NCI-H2196 treated with DMSO at 0.1 percent for 48 hours (cell line): ENCODE measurements at regions not wholly inside any gene's neighbourhood (a gene's known extent, or its start where the extent isn't known, plus 50 kb on each side); places are given as distances from the start of the nearest gene placed in this dataset.
A peak's percentile ranks its signal among the peaks of the same experiment; 100 is the strongest.

Experiments
- DNase-seq: peaks from one replicate; lab custom pipeline; 2025; ENCODE audit not compliant: unreplicated experiment; lab: John Stamatoyannopoulos, UW

GRCh38 chr12:77724367-77724957 lies 106.2 kb upstream of the NAV3 start:
- DNase-seq: peak; percentile 45

- DNase-seq: peak; percentile 38
Observed at GRCh38 chr12:77723308-77723707, 107.4 kb upstream of the NAV3 start.

DNA sequence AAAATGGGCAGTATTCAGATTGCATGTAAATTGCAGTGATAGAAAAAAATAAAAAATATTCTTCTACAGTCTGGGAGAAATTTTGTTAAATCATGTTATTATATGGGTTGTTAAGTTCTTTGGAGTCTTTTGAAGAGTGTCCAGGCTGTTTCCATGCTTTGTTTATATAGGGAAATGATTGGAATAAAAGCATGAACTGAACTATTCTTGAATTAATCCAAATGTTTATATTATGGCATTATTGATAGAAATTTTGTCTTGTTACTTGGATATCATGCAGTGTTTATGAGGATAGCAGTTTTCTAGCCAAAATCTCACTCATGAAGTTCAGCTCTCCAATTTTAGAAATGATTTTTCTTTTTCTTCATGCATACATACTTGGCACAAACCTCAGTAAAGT lies 108.2 kb upstream of the NAV3 start:
- DNase-seq: no peak

DNA sequence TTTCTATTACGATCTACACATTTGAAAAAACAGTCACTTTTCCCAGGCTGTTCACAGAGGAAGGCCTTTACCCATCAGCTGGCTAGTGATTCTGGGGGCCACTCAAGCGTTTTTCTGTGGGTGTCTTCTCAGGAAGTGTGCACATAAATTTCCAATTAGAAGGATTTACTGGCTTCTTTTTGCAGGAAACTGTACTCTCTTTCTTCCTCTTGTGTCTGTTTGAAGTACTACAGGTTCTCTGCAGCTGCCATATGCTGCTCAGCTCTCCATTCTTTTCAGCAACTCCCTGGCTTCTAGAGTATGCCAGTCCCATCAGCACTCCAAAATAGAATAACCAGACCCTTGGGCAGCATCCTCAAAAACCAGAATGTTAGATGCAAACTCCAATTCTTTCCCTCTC lies 110.4 kb upstream of the NAV3 start:
- DNase-seq: no peak

DNA sequence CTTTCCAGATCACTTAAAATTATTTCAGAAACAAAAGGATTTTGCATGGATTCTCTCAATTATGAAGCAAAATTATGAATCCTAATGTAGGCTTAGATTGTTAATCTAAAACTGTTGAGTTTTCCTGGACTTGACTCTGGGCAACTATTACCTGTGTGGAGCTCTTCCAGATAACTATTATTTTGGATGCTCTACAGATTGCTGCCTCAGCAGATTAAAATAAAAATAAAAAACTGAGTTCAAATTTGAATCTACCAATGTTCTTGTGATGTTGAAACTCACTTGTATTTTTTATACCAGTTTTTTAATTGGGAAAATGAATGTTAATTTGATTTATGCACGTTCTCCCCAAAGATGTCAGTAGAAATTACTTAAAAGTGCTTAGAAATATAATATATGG lies 120.5 kb upstream of the NAV3 start:
- no peak for DNase-seq

- no peak for DNase-seq
Observed at GRCh38 chr12:77697126-77697525, 133.6 kb upstream of the NAV3 start.

DNA sequence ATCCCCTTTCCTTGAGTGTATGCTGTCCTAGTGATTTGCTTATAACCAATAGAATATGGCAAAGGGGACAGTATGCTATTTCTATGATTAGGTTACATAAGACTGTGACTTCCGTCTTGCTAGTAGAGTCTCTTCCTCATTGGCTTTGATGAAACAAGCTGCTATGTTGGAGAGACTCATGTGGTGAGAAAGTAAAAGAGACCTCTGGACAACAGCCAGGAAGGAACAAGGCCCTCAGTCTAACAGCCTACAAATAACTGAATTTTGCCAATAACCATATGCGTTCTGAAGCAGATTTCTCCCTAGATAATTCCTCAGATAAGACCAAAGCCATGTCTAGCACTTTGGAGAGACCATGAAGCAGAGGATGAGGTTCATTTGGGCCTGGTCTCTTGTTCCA lies 134.5 kb upstream of the NAV3 start:
- DNase-seq: no peak

GRCh38 chr12:77689510-77690086 lies 141.1 kb upstream of the NAV3 start:
- DNase-seq: no peak

DNA sequence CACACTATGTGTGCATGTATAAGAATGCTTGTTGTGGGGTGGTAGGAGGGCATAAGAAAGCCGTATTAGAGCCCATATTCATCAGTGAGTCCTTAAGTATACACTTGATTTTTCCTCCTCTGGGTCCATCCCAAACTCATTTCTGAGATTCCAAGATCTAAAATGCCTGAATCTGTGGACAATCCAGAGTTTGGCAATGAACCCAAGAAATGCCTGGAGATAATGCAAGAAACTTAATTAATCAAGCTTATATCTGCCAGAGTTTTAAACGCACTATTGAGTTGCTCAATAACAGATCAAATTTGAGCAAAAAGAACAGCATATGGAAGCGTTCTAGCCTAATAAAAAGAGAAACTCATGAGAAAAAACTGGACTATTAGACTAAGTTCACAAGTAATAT lies 143.4 kb upstream of the NAV3 start:
- no peak for DNase-seq

- no peak for DNase-seq
Observed at GRCh38 chr12:77686760-77687159, 143.9 kb upstream of the NAV3 start.

- DNase-seq: no peak
Observed at GRCh38 chr12:77685901-77686300, 144.8 kb upstream of the NAV3 start.

DNA sequence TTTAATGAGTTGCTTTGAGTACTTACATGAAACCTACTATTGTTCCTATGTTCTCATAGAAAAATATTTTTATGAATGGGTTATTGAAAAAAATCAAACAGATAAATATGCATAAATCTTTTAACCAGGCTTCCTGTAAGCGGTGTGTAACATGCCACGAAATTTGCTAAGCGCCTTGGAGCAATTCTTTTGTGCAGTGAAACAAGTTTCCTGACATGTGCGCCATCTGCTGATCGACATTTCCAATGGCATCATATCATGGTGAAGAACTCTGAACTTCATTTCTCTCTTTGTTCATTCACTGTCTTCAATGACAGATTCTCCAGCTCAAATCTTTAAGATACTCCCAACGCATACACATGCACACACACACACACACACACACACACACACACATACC lies 145.6 kb upstream of the NAV3 start:
- DNase-seq: peak; percentile 42

GRCh38 chr12:77682488-77682887 lies 148.2 kb upstream of the NAV3 start:
- no peak for DNase-seq

- DNase-seq: no peak
Observed at GRCh38 chr12:77681726-77682125, 149.0 kb upstream of the NAV3 start.

GRCh38 chr12:77679686-77680085 lies 151.0 kb upstream of the NAV3 start:
- DNase-seq: no peak

DNA sequence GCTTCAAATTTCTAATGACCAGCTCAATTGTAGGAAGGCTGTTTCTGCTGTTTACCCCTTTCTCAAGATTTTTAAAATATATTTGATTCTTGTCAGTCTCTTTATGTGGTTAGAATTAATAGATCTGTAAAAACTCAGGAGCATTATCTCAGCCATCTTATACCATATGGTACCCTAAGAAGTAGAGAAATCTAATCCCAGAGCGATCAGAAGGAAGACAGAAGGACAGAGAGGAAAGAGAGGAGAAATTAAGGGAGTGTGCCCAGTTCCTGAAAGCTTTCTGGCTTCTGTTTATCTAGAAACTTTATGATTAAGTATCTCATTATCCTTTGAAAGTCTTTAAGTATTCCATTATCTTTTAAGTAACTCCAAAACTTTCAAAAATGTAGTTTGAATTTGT lies 152.1 kb upstream of the NAV3 start:
- DNase-seq: no peak

DNA sequence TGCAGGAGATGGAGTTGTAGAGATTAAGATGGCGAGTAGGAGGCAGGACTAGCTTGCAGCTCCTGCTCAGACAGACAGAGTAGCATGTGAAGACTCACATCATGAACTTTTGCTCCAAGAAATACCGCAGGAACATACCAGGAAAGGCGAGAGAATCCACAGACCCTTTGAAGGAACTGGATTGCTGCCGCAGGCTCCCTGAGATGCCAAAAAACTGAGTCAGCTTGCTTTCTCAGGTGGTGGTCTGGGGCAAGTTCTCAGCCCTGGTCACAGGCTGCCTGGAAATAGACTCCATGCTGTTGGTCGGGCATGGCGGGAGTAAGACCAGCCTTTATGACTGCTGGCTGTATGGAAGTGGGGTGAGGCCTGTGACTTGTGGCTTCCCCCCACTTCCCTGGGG lies 163.6 kb upstream of the NAV3 start:
- no peak for DNase-seq

DNA sequence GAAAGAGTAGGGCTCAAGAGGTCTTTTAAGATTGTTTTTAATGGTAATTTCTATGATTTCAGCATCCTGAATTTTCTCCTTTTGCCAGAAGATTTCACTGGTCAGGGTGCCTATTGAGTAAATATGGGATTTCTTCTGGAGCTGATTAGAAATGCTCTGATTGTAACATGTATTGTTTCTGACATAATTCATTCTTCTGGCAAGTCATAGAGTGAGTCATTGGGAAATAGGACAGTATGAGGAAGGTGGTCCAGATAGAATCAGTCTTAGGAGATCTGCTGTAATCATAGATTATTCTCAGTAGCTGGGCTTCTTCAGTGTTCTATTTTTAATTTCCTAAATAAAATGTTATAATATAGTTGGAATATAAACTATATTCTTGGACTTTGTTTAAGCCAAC lies 182.0 kb upstream of the NAV3 start:
- DNase-seq: no peak

DNA sequence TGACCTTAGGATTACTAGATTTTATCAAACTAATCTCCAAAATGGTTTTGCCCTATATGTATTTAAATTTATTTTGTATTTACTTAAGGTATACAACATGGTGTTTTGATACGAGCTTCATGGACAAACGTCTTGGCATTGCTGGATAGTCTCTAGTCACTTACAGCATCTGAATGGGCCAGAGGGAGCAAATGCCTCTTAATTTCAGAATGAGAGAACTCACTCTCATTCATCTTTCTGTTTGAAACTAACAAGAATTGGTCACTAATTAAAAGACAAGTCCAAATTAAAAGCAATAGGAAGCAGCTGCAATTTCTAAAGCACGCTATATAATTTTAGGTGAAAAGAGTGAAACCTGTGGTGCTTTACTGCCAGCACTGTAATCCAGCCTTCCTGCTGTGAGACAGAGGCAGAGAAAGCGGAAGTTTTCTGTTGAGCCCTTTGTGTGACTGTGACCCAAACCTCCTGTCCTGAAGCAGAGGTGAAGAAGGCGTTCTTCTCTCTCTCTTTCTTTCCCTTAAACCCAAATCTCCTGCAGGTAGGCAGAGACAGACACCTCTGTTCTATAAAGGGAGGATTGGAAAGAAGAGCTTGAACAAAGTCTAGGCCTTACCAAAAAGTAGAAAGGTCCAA lies 184.6 kb upstream of the NAV3 start:
- no peak for DNase-seq

- no peak for DNase-seq
Observed at GRCh38 chr12:77644915-77645605, 185.6 kb upstream of the NAV3 start.

- no peak for DNase-seq
Observed at GRCh38 chr12:77642246-77642645, 188.4 kb upstream of the NAV3 start.

- no peak for DNase-seq
Observed at GRCh38 chr12:77640356-77640755, 190.3 kb upstream of the NAV3 start.
